B cell (primary cell): ENCODE measurements at regions not wholly inside any gene's neighbourhood (a gene's known extent, or its start where the extent isn't known, plus 50 kb on each side); places are given as distances from the start of the nearest gene placed in this dataset.

Source experiments
- ATAC-seq: fragments of 200-7000 bp; cut with Tn5 transposase; one replicate; pipeline ENCODE4 v1.10.0; 2021; ENCODE audit warnings: low read depth, mild to moderate bottlenecking, moderate number of reproducible peaks, moderate library complexity
- CTCF ChIA-PET: fragments of 350-600 bp; sonication (Branson Sonifier 250); formaldehyde crosslinking; loops from one replicate; lab custom pipeline; 2021; ENCODE audit warnings: antibody characterized with exemption, inconsistent platforms; lab: Charles Lee
- POLR2A ChIA-PET: fragments of 350-600 bp; sonication (Branson Sonifier 250); formaldehyde crosslinking; loops from one replicate; lab custom pipeline; 2021; ENCODE audit warnings: antibody characterized with exemption; lab: Charles Lee
- DNase-seq: peaks from one replicate; pipeline ENCODE4 v3.0.0; 2013
- H2AFZ ChIP-seq: 2 replicates; pipeline ENCODE4 v1.6.1; 2012; ENCODE audit warnings: mild to moderate bottlenecking, low read depth, low read length; ENCODE audit not compliant: insufficient read depth, poor library complexity, severe bottlenecking
- H3K27ac ChIP-seq, 2 donors: 1 replicate in 1 of 2; 2 replicates in 1 of 2; pipeline ENCODE4 v1.5.1; 2012 to 2013; ENCODE audit warnings: low read length in 2 of 2, mild to moderate bottlenecking in 2 of 2, moderate library complexity in 1 of 2
- H3K27me3 ChIP-seq, 4 experiments: fragments of 200-600 bp in 1 of 4; sonication (generic) in 1 of 4; replicated peaks in 1 of 4; 1 replicate in 2 of 4; 2 replicates in 2 of 4; pipeline versions ENCODE4 v1.6.1 to v1.7.0; 2013 to 2016; ENCODE audit warnings: low read length in 3 of 4, mild to moderate bottlenecking in 2 of 4, mixed read lengths in 1 of 4, moderate library complexity in 1 of 4; ENCODE audit not compliant: insufficient read depth in 4 of 4, control insufficient read depth in 3 of 4; ENCODE audit errors: control extremely low read depth in 1 of 4
- H3K36me3 ChIP-seq, 2 experiments: replicated peaks in 1 of 2; 1 replicate in 1 of 2; 2 replicates in 1 of 2; pipeline versions ENCODE4 v1.6.1 to v1.7.1; 2013; ENCODE audit warnings: low read length in 1 of 2; ENCODE audit not compliant: insufficient read depth in 2 of 2, control insufficient read depth in 1 of 2; ENCODE audit errors: control extremely low read depth in 1 of 2, extremely low read depth in 1 of 2
- H3K4me1 ChIP-seq, 2 donors: fragments of 200-600 bp in 1 of 2; sonication (generic) in 1 of 2; 1 replicate in 1 of 2; 2 replicates in 1 of 2; pipeline versions ENCODE4 v1.5.1 to v1.6.1; 2013 to 2017; ENCODE audit warnings: low read length in 2 of 2; ENCODE audit not compliant: control insufficient read depth in 2 of 2, insufficient read depth in 2 of 2
- H3K4me2 ChIP-seq: replicated peaks from 2 replicates; pipeline ENCODE3; 2012; ENCODE audit warnings: mild to moderate bottlenecking, low read depth, low read length; ENCODE audit not compliant: poor library complexity, severe bottlenecking
- H3K4me3 ChIP-seq, 5 experiments: fragments of 200-600 bp in 1 of 5; sonication (generic) in 1 of 5; 1 replicate in 3 of 5; 2 replicates in 2 of 5; pipeline versions ENCODE4 v1.5.1 to v1.7.0; 2011 to 2016; ENCODE audit warnings: low read length in 4 of 5, mild to moderate bottlenecking in 4 of 5, low read depth in 2 of 5, control low read depth in 1 of 5, moderate library complexity in 1 of 5; ENCODE audit not compliant: insufficient read depth in 1 of 5; ENCODE audit errors: control extremely low read depth in 1 of 5, extremely low read depth in 1 of 5
- H3K79me2 ChIP-seq: fragments of 200-600 bp; sonication (generic); one replicate; pipeline ENCODE4 v1.6.0; 2016; ENCODE audit warnings: low read length; ENCODE audit not compliant: control insufficient read depth, insufficient read depth
- H3K9ac ChIP-seq: fragments of 200-600 bp; sonication (generic); 2 replicates; pipeline ENCODE4 v1.6.1; 2017; ENCODE audit warnings: mild to moderate bottlenecking, low read length, moderate library complexity
- H3K9me3 ChIP-seq, 3 donors: one replicate each; pipeline versions ENCODE4 v1.6.1 to v1.7.1; 2013; ENCODE audit warnings: low read length in 2 of 3; ENCODE audit not compliant: control insufficient read depth in 2 of 3, insufficient read depth in 1 of 3; ENCODE audit errors: control extremely low read depth in 1 of 3
- H4K20me1 ChIP-seq: 2 replicates; pipeline ENCODE4 v1.6.0; 2012; ENCODE audit warnings: mild to moderate bottlenecking, low read length; ENCODE audit not compliant: insufficient read depth, control insufficient read depth, poor library complexity, severe bottlenecking
- H3K27ac Mint-ChIP-seq: one replicate; pipeline ENCODE4 v1.8.0; 2021; ENCODE audit warnings: mixed read lengths
- H3K27me3 Mint-ChIP-seq: one replicate; pipeline ENCODE4 v1.8.0; 2021; ENCODE audit warnings: mixed read lengths
- H3K4me1 Mint-ChIP-seq: one replicate; pipeline ENCODE4 v1.8.0; 2021; ENCODE audit warnings: mixed read lengths
- H3K4me3 Mint-ChIP-seq: one replicate; pipeline ENCODE4 v1.8.0; 2021; ENCODE audit warnings: mixed read lengths
- H3K9me3 Mint-ChIP-seq: one replicate; pipeline ENCODE4 v1.8.0; 2022; ENCODE audit warnings: mixed read lengths; ENCODE audit not compliant: insufficient read depth
- EZH2 ChIP-seq: IDR thresholded peaks from 2 replicates; pipeline ENCODE4 v1.6.1; 2012; ENCODE audit warnings: borderline replicate concordance, low read depth, mild to moderate bottlenecking, moderate library complexity, low read length; ENCODE audit not compliant: insufficient read depth, poor library complexity, severe bottlenecking
- WGBS: methylation state at CpG from one replicate; pipeline ENCODE4 v1.1.5; 2013; ENCODE audit warnings: missing lambda C conversion rate; ENCODE audit not compliant: insufficient coverage; 5-methylcytosine and 5-hydroxymethylcytosine counted together
- intact Hi-C: fragments of 100-400 bp; cut with micrococcal nuclease; formaldehyde crosslinking; loops from one replicate; pipeline ENCODE4 v1.10.0; 2022
- TF ChIP-seq, protein P1 (sequence below): fragments of 200-600 bp; IDR thresholded peaks from one replicate; pipeline ENCODE4 v1.8.0; 2022; ENCODE audit warnings: antibody characterized with exemption, mild to moderate bottlenecking

DNA sequence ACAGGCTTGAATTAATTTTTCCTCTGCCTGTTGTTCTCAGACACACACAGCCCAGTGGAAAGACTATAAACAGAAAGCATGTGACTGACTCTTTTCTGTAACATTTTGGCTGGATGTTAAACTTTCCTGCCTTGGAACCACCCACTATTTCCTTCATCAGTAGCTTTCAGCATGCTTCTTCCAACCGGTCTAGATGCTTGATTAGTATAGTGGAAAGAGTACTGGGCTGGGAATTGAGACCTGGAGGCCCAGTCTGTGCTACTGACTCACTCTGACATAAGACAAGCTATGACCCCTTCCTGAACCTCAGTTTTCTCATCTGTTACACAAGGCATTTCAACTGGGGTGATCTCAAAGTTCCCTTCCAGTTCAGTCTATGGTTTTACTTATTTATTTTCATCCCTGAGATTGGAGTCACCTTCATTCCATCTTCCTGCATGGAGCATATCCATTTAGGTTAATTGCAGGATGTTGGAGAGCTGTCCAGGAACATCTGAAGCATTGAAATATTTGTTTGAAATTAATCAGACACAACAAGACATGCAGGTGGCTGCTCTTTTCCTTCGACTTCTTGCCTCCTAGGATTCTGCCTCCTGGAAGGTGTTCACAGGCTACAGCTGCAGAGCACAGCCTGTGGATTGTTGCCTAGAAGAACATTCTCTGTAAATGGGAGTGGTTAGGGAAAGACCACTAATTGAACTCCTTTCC lies 173.4 kb downstream of the RTL9 start:
- H3K4me3 ChIP-seq = no peak overlapping the region

DNA sequence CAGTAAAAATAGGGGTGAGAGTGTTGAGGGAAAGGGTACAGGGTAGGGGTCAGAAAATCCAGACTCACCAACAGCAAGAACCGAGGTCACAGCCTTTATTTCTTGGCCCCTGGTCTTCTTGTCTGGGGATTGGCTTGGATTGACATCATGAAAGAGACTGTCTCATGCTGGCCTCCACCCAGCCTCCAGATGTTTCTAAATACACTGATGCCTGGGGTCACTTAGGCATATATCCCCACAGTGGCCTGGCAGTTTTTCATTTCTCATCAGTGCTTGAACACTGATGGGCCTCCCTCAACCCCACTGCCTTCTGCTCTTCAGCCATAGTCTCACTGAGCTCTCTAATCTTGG lies 173.9 kb downstream of the RTL9 start:
- Histone ChIP-seq H3K4me1 (no peaks in the 10 kb centered on the region), H3K27me3 (no peaks in the 10 kb centered on the region), H3K79me2 (no peaks in the 10 kb centered on the region), H2AFZ (no peak overlapping the region), H3K36me3 (no peaks in the 10 kb centered on the region), H3K4me2 (no peak overlapping the region), H3K9me3 (no peaks in the 10 kb centered on the region), H4K20me1 (no peaks in the 10 kb centered on the region), H3K27ac (no peak overlapping the region), H3K9ac (no peak overlapping the region), H3K4me3 (no peak overlapping the region)
- no peaks in the 10 kb centered on the region for H3K9me3 Mint-ChIP-seq
- TF ChIP-seq EZH2 = no peak
- TF ChIP-seq, protein P1, sequence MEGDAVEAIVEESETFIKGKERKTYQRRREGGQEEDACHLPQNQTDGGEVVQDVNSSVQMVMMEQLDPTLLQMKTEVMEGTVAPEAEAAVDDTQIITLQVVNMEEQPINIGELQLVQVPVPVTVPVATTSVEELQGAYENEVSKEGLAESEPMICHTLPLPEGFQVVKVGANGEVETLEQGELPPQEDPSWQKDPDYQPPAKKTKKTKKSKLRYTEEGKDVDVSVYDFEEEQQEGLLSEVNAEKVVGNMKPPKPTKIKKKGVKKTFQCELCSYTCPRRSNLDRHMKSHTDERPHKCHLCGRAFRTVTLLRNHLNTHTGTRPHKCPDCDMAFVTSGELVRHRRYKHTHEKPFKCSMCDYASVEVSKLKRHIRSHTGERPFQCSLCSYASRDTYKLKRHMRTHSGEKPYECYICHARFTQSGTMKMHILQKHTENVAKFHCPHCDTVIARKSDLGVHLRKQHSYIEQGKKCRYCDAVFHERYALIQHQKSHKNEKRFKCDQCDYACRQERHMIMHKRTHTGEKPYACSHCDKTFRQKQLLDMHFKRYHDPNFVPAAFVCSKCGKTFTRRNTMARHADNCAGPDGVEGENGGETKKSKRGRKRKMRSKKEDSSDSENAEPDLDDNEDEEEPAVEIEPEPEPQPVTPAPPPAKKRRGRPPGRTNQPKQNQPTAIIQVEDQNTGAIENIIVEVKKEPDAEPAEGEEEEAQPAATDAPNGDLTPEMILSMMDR = no peak
- H3K27me3 Mint-ChIP-seq = no peaks in the 10 kb centered on the region
- no CpG with 5 or more reads among the region's 1 CpG for WGBS
- ChIA-PET POLR2A (no interaction called here), CTCF (no interaction called here)
- H3K27ac Mint-ChIP-seq = no peak overlapping the region
- H3K4me1 Mint-ChIP-seq = no peaks in the 10 kb centered on the region
- intact Hi-C loops = no loop called here
- DNase-seq (no peak), ATAC-seq (no peak)
- H3K4me3 Mint-ChIP-seq = no peak overlapping the region

More for the DNA sequence above, 173.4 kb downstream of the RTL9 start:
- TF ChIP-seq, protein P1 = no peak
- TF ChIP-seq EZH2 = no peak
- Mint-ChIP-seq H3K27ac (no peak overlapping the region), H3K4me1 (no peaks in the 10 kb centered on the region), H3K9me3 (no peaks in the 10 kb centered on the region), H3K4me3 (no peak overlapping the region), H3K27me3 (no peaks in the 10 kb centered on the region)
- ChIA-PET POLR2A (no interaction called here), CTCF (no interaction called here)
- Histone ChIP-seq H2AFZ (no peak overlapping the region), H3K9me3 (no peaks in the 10 kb centered on the region), H4K20me1 (no peaks in the 10 kb centered on the region), H3K79me2 (no peaks in the 10 kb centered on the region), H3K36me3 (no peaks in the 10 kb centered on the region), H3K27me3 (no peaks in the 10 kb centered on the region), H3K9ac (no peak overlapping the region), H3K27ac (no peak overlapping the region), H3K4me1 (no peaks in the 10 kb centered on the region), H3K4me2 (no peak overlapping the region)
- ATAC-seq (no peak), DNase-seq (no peak)
- WGBS = no CpG with 5 or more reads among the region's 2 CpGs
- intact Hi-C loops = no loop called here
